CD14-positive monocyte (primary cell): ENCODE measurements at regions not wholly inside any gene's neighbourhood (a gene's known extent, or its start where the extent isn't known, plus 50 kb on each side); places are given as distances from the start of the nearest gene placed in this dataset.

Experiments used
- DNase-seq, 3 donors: peaks; one replicate each; pipeline ENCODE4 v3.0.0-alpha.2; 2011 to 2022
- H2AFZ ChIP-seq: 2 replicates; pipeline ENCODE4 v1.6.0; 2012; ENCODE audit warnings: mild to moderate bottlenecking, low read depth, low read length, inconsistent platforms; ENCODE audit not compliant: insufficient read depth, poor library complexity, severe bottlenecking
- H3K27ac ChIP-seq, 2 donors: 1 replicate in 1 of 2; 2 replicates in 1 of 2; pipeline ENCODE4 v1.5.1; 2012 to 2013; ENCODE audit warnings: low read length in 2 of 2, control low read depth in 1 of 2, inconsistent platforms in 1 of 2, low read depth in 1 of 2, mild to moderate bottlenecking in 1 of 2
- H3K27me3 ChIP-seq, 2 donors: one replicate each; pipeline versions ENCODE4 v1.6.0 to v1.6.1; 2011 to 2013; ENCODE audit warnings: low read length in 2 of 2; ENCODE audit not compliant: control insufficient read depth in 2 of 2, insufficient read depth in 2 of 2
- H3K36me3 ChIP-seq, 2 donors: replicated peaks in 1 of 2; 1 replicate in 1 of 2; 2 replicates in 1 of 2; pipeline versions ENCODE4 v1.5.1 to v1.6.1; 2012 to 2013; ENCODE audit warnings: low read length in 2 of 2, control low read depth in 1 of 2, inconsistent platforms in 1 of 2, mild to moderate bottlenecking in 1 of 2; ENCODE audit not compliant: insufficient read depth in 2 of 2, control insufficient read depth in 1 of 2
- H3K4me1 ChIP-seq, 2 donors: 1 replicate in 1 of 2; 2 replicates in 1 of 2; pipeline versions ENCODE4 v1.5.1 to v1.6.1; 2012 to 2013; ENCODE audit warnings: low read length in 2 of 2, control low read depth in 1 of 2, inconsistent platforms in 1 of 2, mild to moderate bottlenecking in 1 of 2, moderate library complexity in 1 of 2; ENCODE audit not compliant: insufficient read depth in 2 of 2, control insufficient read depth in 1 of 2
- H3K4me2 ChIP-seq: replicated peaks from 2 replicates; pipeline ENCODE3; 2012; ENCODE audit warnings: low read length, moderate library complexity, mild to moderate bottlenecking; ENCODE audit not compliant: poor library complexity, severe bottlenecking; ENCODE audit errors: extremely low read depth
- H3K4me3 ChIP-seq, 3 experiments: fragments of 200-600 bp in 1 of 3; sonication (generic) in 1 of 3; replicated peaks in 1 of 3; 1 replicate in 2 of 3; 2 replicates in 1 of 3; pipeline ENCODE4 v1.5.1; 2011 to 2013; ENCODE audit warnings: low read length in 3 of 3, mild to moderate bottlenecking in 3 of 3, control low read depth in 2 of 3, low read depth in 2 of 3, inconsistent platforms in 1 of 3, moderate library complexity in 1 of 3
- H3K79me2 ChIP-seq: 2 replicates; pipeline ENCODE4 v1.6.0; 2012; ENCODE audit warnings: mild to moderate bottlenecking, control low read depth, inconsistent platforms, low read length, moderate library complexity; ENCODE audit not compliant: insufficient read depth
- H3K9ac ChIP-seq: 2 replicates; pipeline ENCODE4 v1.6.0; 2017; ENCODE audit warnings: low read length, mild to moderate bottlenecking; ENCODE audit not compliant: insufficient read depth, poor library complexity, severe bottlenecking
- H3K9me3 ChIP-seq, 2 donors: replicated peaks in 1 of 2; 1 replicate in 1 of 2; 2 replicates in 1 of 2; pipeline versions ENCODE4 v1.5.1 to v1.6.1; 2012 to 2013; ENCODE audit warnings: low read length in 2 of 2, control low read depth in 1 of 2; ENCODE audit not compliant: control insufficient read depth in 1 of 2, insufficient read depth in 1 of 2
- H4K20me1 ChIP-seq: 2 replicates; pipeline ENCODE4 v1.6.0; 2012; ENCODE audit warnings: mild to moderate bottlenecking, low read length, control low read depth, moderate library complexity; ENCODE audit not compliant: insufficient read depth
- H3K27ac Mint-ChIP-seq, 7 donors: one replicate each; pipeline ENCODE4 v1.8.0; 2020; ENCODE audit warnings: mild to moderate bottlenecking in 7 of 7, mixed read lengths in 7 of 7, moderate library complexity in 6 of 7, inconsistent platforms in 2 of 7
- H3K27me3 Mint-ChIP-seq, 3 donors: one replicate each; pipeline ENCODE4 v1.8.0; 2021 to 2022; ENCODE audit warnings: low read depth in 3 of 3, mild to moderate bottlenecking in 3 of 3, mixed read lengths in 3 of 3, moderate library complexity in 3 of 3, inconsistent platforms in 1 of 3
- H3K36me3 Mint-ChIP-seq, 2 donors: one replicate each; pipeline ENCODE4 v1.8.0; 2020; ENCODE audit warnings: mixed read lengths in 2 of 2, inconsistent platforms in 1 of 2, mild to moderate bottlenecking in 1 of 2
- H3K4me1 Mint-ChIP-seq: one replicate; pipeline ENCODE4 v1.8.0; 2020; ENCODE audit warnings: mild to moderate bottlenecking, mixed read lengths
- H3K4me3 Mint-ChIP-seq, 2 donors: one replicate each; pipeline ENCODE4 v1.8.0; 2020; ENCODE audit warnings: mild to moderate bottlenecking in 2 of 2, mixed read lengths in 2 of 2, moderate library complexity in 1 of 2
- H3K9me3 Mint-ChIP-seq, 7 donors: one replicate each; pipeline ENCODE4 v1.8.0; 2020 to 2022; ENCODE audit warnings: mixed read lengths in 7 of 7, mild to moderate bottlenecking in 6 of 7, moderate library complexity in 6 of 7, inconsistent platforms in 2 of 7
- CTCF ChIP-seq: fragments of 200-600 bp; IDR thresholded peaks from one replicate; pipeline ENCODE4 v1.8.0; 2022; ENCODE audit warnings: antibody characterized with exemption, mild to moderate bottlenecking
- WGBS: methylation state at CpG from one replicate; pipeline ENCODE4 v1.1.5; 2013; ENCODE audit warnings: missing lambda C conversion rate; ENCODE audit not compliant: insufficient coverage; 5-methylcytosine and 5-hydroxymethylcytosine counted together
- intact Hi-C, 2 donors: fragments of 100-400 bp; cut with micrococcal nuclease; formaldehyde crosslinking; loops; one replicate each; pipeline versions ENCODE4 v1.15.0 to v1.15.1; 2023

GRCh38 chr5:89301321-89302025 lies 418.5 kb upstream of the MEF2C start:
- peak overlapping the region in 1 of 2 donors; percentile 28 for H3K4me3 Mint-ChIP-seq
- no peaks in the 10 kb centered on the region for H3K27me3 Mint-ChIP-seq
- peaks cover 61% of the 10 kb centered on the region for H3K4me1 Mint-ChIP-seq

More at GRCh38 chr5:89301321-89302025, 418.5 kb upstream of the MEF2C start:
- Mint-ChIP-seq H3K27ac (peak overlapping the region in 5 of 7 donors; percentile 68 to 87 (median 79)), H3K9me3 (peaks cover 0 to under 1% (median 0%) of the 10 kb centered on the region in 7 donors), H3K36me3 (no peaks in the 10 kb centered on the region)
- no peak for TF ChIP-seq CTCF
- H3K4me3 ChIP-seq = peak overlapping the region in 1 of 3 experiments; percentile 34
- intact Hi-C loops = loop anchor here in 1 of 2 donors (10.0 kb wide), 1 partner anchor 93 kb away; no protein-coding TSS in a partner anchor
- H2AFZ ChIP-seq = no peak overlapping the region
- H3K27me3 ChIP-seq = no peaks in the 10 kb centered on the region
- no peaks in the 10 kb centered on the region for H4K20me1 ChIP-seq
- peaks cover 42 to 58% of the 10 kb centered on the region in 2 donors for H3K4me1 ChIP-seq
- H3K9me3 ChIP-seq = no peaks in the 10 kb centered on the region
- 20% methylated on average over 2 of the region's 6 CpGs for WGBS
- H3K36me3 ChIP-seq = no peaks in the 10 kb centered on the region
- H3K9ac ChIP-seq = no peak overlapping the region
- peak overlapping the region; percentile 66 for H3K4me2 ChIP-seq
- no peaks in the 10 kb centered on the region for H3K79me2 ChIP-seq
- H3K27ac ChIP-seq = peak overlapping the region in 1 of 2 donors; percentile 84
- peak in 1 of 3 donors; percentile 36 for DNase-seq
